ENCODE measurements at regions not wholly inside any gene's neighbourhood (a gene's known extent, or its start where the extent isn't known, plus 50 kb on each side); places are given as distances from the start of the nearest gene placed in this dataset.
"Not testable (repeated sequence)": the region's sequence is repeated elsewhere in the genome, so short reads cannot be mapped to it uniquely, and the experiment has no call there.

DNA sequence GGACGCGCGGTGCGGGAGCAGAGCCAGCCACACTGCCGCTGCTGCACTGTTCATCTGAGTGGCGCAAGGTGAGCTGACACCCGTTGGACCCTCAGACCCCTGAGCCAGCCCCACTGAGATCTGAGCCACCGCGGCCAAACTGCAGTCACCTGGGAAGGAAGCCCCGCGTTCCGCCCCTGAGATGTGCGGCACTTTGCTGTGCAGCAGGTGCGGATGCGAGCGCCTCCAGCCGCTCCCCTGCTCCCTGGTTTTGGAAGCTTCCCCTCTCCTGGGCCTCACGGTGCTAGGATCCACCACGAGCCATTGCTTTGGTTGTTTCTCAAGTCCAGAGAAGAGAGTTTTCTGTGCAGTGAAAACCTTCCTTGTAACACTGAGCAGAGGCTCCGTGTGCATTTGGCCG is 254.1 kb downstream of the ADGRD1 start:
- H3K27ac ChIP-seq (ENCODE audit: low read depth); H3K4me1 ChIP-seq (ENCODE audit: insufficient read depth); H3K36me3 ChIP-seq (ENCODE audit: insufficient read depth); DNase-seq (ENCODE audit: extremely low spot score); H3K4me3 ChIP-seq (ENCODE audit: low read depth, low read length): not testable (repeated sequence)
- 73% methylated on average over 13 of the region's 21 CpGs for WGBS

DNA sequence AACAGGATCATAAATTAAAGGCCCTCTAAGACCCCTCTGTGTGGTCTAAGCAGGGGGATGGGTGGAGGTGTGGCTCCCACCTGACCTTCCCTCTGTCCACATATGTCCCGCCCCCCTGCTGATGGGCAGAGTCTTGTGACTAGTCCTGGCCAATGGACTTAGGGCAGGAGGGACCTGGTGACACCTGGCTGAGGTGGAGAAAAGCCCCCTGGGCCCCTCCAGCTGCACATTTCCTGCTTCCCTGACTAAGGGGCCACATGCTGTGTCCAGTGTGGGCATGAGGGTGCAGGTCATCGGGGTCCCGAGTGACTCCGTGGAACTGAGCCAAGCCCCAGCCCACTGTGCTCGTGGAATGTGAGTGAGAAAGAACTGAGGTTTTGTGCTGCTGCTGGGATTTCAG is 254.7 kb downstream of the ADGRD1 start:
- no peaks in the 10 kb centered on the region for H3K36me3 ChIP-seq (ENCODE audit: insufficient read depth)
- WGBS = 62% methylated on average over 5 of the region's 5 CpGs
- H3K4me3 ChIP-seq (ENCODE audit: low read depth, low read length) = no peak overlapping the region
- H3K27ac ChIP-seq (ENCODE audit: low read depth) = no peak overlapping the region
- DNase-seq (ENCODE audit: extremely low spot score) = no peak
- H3K4me1 ChIP-seq (ENCODE audit: insufficient read depth) = no peaks in the 10 kb centered on the region

GRCh38 chr12:131209082-131210070 is 255.7 kb downstream of the ADGRD1 start:
- Histone ChIP-seq H3K36me3 (ENCODE audit: insufficient read depth) (no peaks in the 10 kb centered on the region), H3K4me1 (ENCODE audit: insufficient read depth) (no peaks in the 10 kb centered on the region), H3K4me3 (ENCODE audit: low read depth, low read length) (no peak overlapping the region), H3K27ac (ENCODE audit: low read depth) (no peak overlapping the region)
- DNase-seq (ENCODE audit: extremely low spot score) = no peak
- 88% methylated on average over 21 of the region's 21 CpGs for WGBS

- Histone ChIP-seq H3K36me3 (ENCODE audit: insufficient read depth) (no peaks in the 10 kb centered on the region), H3K27ac (ENCODE audit: low read depth) (no peak overlapping the region), H3K4me3 (ENCODE audit: low read depth, low read length) (no peak overlapping the region), H3K4me1 (ENCODE audit: insufficient read depth) (no peaks in the 10 kb centered on the region)
- WGBS = 83% methylated on average over 13 of the region's 13 CpGs
- DNase-seq (ENCODE audit: extremely low spot score) = no peak
Measured at GRCh38 chr12:131210506-131211339, 257.0 kb downstream of the ADGRD1 start.

DNA sequence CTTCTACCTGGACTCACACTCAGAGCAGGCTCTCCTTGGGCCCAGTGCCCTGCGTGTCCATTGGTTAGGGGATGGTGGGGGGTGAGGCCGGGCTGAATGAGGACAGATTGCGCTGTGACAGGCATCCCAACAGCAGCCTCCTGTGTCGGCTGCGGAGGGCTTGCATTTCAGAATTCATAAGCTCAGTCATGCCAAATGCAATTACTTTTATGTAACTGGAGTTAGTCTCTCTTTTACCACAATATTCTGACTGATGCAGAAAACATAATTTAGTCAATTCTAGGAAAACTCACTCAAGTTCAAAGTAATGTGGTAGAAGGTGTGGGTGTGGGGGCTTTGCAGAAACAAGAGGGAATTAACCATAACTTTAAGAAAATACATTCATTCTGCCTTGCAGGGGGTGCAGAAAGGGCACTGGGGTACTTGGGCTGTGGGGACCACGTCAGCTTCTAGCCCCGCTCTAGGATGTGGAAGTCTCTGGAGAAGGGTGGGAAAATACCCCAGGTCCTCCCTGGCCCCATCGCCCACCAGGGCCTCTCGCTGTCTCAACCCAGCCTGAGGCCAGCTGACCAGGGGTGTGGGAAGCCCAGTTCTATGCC is 257.7 kb downstream of the ADGRD1 start:
- DNase-seq (ENCODE audit: extremely low spot score) = no peak
- H3K36me3 ChIP-seq (ENCODE audit: insufficient read depth) = no peaks in the 10 kb centered on the region
- H3K4me1 ChIP-seq (ENCODE audit: insufficient read depth) = no peaks in the 10 kb centered on the region
- no peak overlapping the region for H3K4me3 ChIP-seq (ENCODE audit: low read depth, low read length)
- H3K27ac ChIP-seq (ENCODE audit: low read depth) = no peak overlapping the region
- 81% methylated on average over 9 of the region's 9 CpGs for WGBS

- H3K36me3 ChIP-seq (ENCODE audit: insufficient read depth) = no peaks in the 10 kb centered on the region
- 88% methylated on average over 14 of the region's 14 CpGs for WGBS
- no peak overlapping the region for H3K4me3 ChIP-seq (ENCODE audit: low read depth, low read length)
- no peak overlapping the region for H3K27ac ChIP-seq (ENCODE audit: low read depth)
- DNase-seq (ENCODE audit: extremely low spot score) = no peak
- no peaks in the 10 kb centered on the region for H3K4me1 ChIP-seq (ENCODE audit: insufficient read depth)
Measured at GRCh38 chr12:131213896-131214442, 260.3 kb downstream of the ADGRD1 start.

GRCh38 chr12:131214936-131215335 is 261.2 kb downstream of the ADGRD1 start:
- DNase-seq (ENCODE audit: extremely low spot score); H3K4me3 ChIP-seq (ENCODE audit: low read depth, low read length); H3K36me3 ChIP-seq (ENCODE audit: insufficient read depth); H3K27ac ChIP-seq (ENCODE audit: low read depth); H3K4me1 ChIP-seq (ENCODE audit: insufficient read depth): not testable (repeated sequence)
- 87% methylated on average over 12 of the region's 12 CpGs for WGBS

- H3K4me3 ChIP-seq (ENCODE audit: low read depth, low read length); DNase-seq (ENCODE audit: extremely low spot score); H3K4me1 ChIP-seq (ENCODE audit: insufficient read depth); H3K36me3 ChIP-seq (ENCODE audit: insufficient read depth); H3K27ac ChIP-seq (ENCODE audit: low read depth): not testable (repeated sequence)
- WGBS = 31% methylated on average over 14 of the region's 14 CpGs
Measured at GRCh38 chr12:131216587-131216986, 262.9 kb downstream of the ADGRD1 start.

DNA sequence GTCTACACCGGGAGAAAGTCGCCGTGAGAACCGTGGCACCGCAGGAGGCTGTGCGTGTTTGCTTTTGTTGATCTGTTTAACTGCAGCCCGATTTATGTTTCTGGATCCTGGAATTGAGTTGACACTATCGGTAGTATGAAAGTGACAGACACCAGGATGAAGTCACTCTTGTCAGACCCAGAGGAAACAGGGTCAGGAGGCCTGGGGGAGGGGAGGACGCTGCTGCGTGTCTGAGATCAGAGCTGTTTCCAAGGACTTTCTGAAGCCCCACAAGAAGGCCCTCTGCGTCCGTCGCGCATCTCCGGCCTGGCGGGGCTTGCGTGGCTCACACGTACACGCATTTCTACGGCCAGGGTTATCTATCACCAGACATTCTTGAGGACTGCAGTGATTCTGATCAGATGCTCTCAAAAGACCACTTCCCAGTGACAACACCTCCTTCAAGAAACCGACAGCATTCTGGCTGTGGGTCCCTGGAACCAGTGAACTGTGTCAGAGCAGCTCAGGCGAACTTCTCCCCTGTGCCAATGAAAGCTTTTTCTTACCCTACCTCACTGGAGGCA is 263.4 kb downstream of the ADGRD1 start:
- H3K27ac ChIP-seq (ENCODE audit: low read depth) = no peak overlapping the region
- H3K4me3 ChIP-seq (ENCODE audit: low read depth, low read length) = no peak overlapping the region
- DNase-seq (ENCODE audit: extremely low spot score) = no peak
- H3K36me3 ChIP-seq (ENCODE audit: insufficient read depth) = no peaks in the 10 kb centered on the region
- WGBS = 45% methylated on average over 22 of the region's 22 CpGs
- H3K4me1 ChIP-seq (ENCODE audit: insufficient read depth) = no peaks in the 10 kb centered on the region

- WGBS = 53% methylated on average over 27 of the region's 27 CpGs
- Histone ChIP-seq H3K36me3 (ENCODE audit: insufficient read depth) (no peaks in the 10 kb centered on the region), H3K4me1 (ENCODE audit: insufficient read depth) (no peaks in the 10 kb centered on the region), H3K4me3 (ENCODE audit: low read depth, low read length) (no peak overlapping the region), H3K27ac (ENCODE audit: low read depth) (no peak overlapping the region)
- DNase-seq (ENCODE audit: extremely low spot score) = no peak
Measured at GRCh38 chr12:131218026-131218922, 264.6 kb downstream of the ADGRD1 start.

DNA sequence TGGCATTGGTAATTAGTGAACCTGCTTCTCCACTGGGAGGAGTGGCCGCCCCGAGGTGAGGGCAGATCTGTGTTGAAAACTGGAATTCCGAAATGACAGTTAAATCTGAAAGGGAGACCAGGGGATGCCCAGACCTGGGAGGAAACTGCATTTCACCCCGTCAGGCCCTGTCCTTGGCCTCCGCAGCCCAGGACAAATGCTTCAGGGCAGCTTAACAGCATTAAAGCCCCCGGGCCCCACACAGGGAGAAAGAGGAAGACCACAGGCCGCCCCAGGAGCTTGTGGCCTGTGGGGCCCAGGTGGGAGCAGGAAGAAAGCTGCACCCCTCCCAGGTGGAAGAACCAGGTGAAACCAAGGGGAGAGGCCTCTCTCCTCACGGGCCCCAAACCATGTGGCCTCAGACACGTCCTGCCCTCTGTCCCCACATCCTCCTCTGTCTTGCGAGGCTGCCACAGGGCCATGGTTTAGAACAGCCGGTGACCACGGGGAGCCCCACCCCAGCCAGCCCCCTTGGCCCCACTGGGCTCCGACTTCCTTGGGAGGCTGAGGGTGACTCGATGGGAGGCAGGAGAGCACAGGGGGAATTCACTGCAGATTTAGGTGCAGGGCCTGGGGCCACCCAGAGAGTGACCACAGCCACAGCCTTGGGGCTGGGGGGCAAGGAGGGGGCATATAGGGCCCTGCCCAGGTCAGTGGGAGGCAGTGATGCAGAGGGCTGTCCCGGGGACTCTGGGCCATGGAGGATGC is 265.4 kb downstream of the ADGRD1 start:
- DNase-seq (ENCODE audit: extremely low spot score) = no peak
- H3K36me3 ChIP-seq (ENCODE audit: insufficient read depth) = no peaks in the 10 kb centered on the region
- 64% methylated on average over 15 of the region's 15 CpGs for WGBS
- H3K4me3 ChIP-seq (ENCODE audit: low read depth, low read length) = no peak overlapping the region
- H3K27ac ChIP-seq (ENCODE audit: low read depth) = no peak overlapping the region
- no peaks in the 10 kb centered on the region for H3K4me1 ChIP-seq (ENCODE audit: insufficient read depth)
